ENCODE measurements at regions not wholly inside any gene's neighbourhood (a gene's known extent, or its start where the extent isn't known, plus 50 kb on each side); places are given as distances from the start of the nearest gene placed in this dataset.

DNA sequence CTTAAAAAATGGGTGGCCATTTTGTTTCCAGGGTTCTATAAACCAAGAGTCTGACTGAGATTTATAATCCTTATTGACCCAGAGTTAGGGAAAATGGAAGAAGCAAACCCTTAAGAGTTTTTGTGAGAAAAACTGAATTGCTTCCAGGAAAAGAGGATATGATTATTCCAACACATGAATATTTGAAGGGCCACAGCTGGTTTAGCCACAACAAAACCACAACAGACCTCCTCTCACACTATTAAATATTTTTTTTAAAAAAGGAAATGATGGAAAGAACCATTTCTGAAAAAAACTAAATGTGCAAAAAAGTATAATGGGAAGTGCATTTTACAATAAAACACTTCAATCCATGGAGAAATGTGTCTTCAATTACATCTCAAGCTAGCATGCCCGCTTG lies 182.7 kb downstream of the ETAA1 start:
- TF ChIP-seq, protein P1, sequence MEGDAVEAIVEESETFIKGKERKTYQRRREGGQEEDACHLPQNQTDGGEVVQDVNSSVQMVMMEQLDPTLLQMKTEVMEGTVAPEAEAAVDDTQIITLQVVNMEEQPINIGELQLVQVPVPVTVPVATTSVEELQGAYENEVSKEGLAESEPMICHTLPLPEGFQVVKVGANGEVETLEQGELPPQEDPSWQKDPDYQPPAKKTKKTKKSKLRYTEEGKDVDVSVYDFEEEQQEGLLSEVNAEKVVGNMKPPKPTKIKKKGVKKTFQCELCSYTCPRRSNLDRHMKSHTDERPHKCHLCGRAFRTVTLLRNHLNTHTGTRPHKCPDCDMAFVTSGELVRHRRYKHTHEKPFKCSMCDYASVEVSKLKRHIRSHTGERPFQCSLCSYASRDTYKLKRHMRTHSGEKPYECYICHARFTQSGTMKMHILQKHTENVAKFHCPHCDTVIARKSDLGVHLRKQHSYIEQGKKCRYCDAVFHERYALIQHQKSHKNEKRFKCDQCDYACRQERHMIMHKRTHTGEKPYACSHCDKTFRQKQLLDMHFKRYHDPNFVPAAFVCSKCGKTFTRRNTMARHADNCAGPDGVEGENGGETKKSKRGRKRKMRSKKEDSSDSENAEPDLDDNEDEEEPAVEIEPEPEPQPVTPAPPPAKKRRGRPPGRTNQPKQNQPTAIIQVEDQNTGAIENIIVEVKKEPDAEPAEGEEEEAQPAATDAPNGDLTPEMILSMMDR (IDR thresholded peaks at IDR 0.05; ENCODE audit: borderline replicate concordance, extremely low read depth, low read length, poor library complexity, severe bottlenecking): no peak
- TF ChIP-seq EZH2 (IDR thresholded peaks at IDR 0.05; ENCODE audit: borderline replicate concordance, low read depth, low read length, severe bottlenecking): no peak

Data from DND-41 (cell line).